Sigmoid colon (tissue), 4 donors: ENCODE measurements at regions not wholly inside any gene's neighbourhood (a gene's known extent, or its start where the extent isn't known, plus 50 kb on each side); places are given as distances from the start of the nearest gene placed in this dataset.

Experiments
- EP300 ChIP-seq, 4 donors: sonication (generic); formaldehyde crosslinking; IDR thresholded peaks; one replicate each; pipeline ENCODE4 v1.6.1; 2017; ENCODE audit warnings: antibody characterized with exemption in 4 of 4
- POLR2A ChIP-seq, 2 donors: fragments of 450-650 bp; IDR thresholded peaks; one replicate each; pipeline ENCODE4 v1.6.1; 2016; ENCODE audit warnings: antibody characterized with exemption in 2 of 2, mild to moderate bottlenecking in 2 of 2, moderate library complexity in 2 of 2
- TF ChIP-seq, protein P1 (sequence below), 4 experiments: fragments of 450-650 bp in 3 of 4; fragments of 200-600 bp in 1 of 4; IDR thresholded peaks; one replicate each; pipeline ENCODE4 v1.5.1; 2016 to 2019; ENCODE audit warnings: antibody characterized with exemption in 4 of 4, mild to moderate bottlenecking in 3 of 4, moderate library complexity in 2 of 4

GRCh38 chr6:2504495-2505064, 246.1 kb downstream of the MYLK4 start:
- TF ChIP-seq, protein P1, sequence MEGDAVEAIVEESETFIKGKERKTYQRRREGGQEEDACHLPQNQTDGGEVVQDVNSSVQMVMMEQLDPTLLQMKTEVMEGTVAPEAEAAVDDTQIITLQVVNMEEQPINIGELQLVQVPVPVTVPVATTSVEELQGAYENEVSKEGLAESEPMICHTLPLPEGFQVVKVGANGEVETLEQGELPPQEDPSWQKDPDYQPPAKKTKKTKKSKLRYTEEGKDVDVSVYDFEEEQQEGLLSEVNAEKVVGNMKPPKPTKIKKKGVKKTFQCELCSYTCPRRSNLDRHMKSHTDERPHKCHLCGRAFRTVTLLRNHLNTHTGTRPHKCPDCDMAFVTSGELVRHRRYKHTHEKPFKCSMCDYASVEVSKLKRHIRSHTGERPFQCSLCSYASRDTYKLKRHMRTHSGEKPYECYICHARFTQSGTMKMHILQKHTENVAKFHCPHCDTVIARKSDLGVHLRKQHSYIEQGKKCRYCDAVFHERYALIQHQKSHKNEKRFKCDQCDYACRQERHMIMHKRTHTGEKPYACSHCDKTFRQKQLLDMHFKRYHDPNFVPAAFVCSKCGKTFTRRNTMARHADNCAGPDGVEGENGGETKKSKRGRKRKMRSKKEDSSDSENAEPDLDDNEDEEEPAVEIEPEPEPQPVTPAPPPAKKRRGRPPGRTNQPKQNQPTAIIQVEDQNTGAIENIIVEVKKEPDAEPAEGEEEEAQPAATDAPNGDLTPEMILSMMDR (IDR thresholded peaks at IDR 0.05): no peak
- TF ChIP-seq EP300 (IDR thresholded peaks at IDR 0.05): no peak
- no peak for TF ChIP-seq POLR2A (IDR thresholded peaks at IDR 0.05)
